Lung (tissue), 11 donors: ENCODE measurements at regions not wholly inside any gene's neighbourhood (a gene's known extent, or its start where the extent isn't known, plus 50 kb on each side); places are given as distances from the start of the nearest gene placed in this dataset.

Source experiments
- ATAC-seq: fragments of 200-7000 bp; cut with Tn5 transposase; one replicate; pipeline ENCODE4 v1.9.1; 2020; ENCODE audit warnings: moderate number of reproducible peaks; ENCODE audit not compliant: insufficient read depth, low FRiP score
- DNase-seq, 3 donors: peaks; one replicate each; pipeline ENCODE4 v3.0.0-alpha.2; 2013 to 2017
- H3K27ac ChIP-seq, 2 donors: one replicate each; pipeline ENCODE4 v1.5.1; 2013; ENCODE audit warnings: mild to moderate bottlenecking in 2 of 2, moderate library complexity in 2 of 2, control low read depth in 1 of 2, inconsistent platforms in 1 of 2, low read depth in 1 of 2, low read length in 1 of 2
- H3K27me3 ChIP-seq, 3 donors: one replicate each; pipeline ENCODE4 v1.5.1; 2013; ENCODE audit warnings: low read length in 2 of 3; ENCODE audit not compliant: control insufficient read depth in 3 of 3, insufficient read depth in 3 of 3
- H3K36me3 ChIP-seq, 4 donors: one replicate each; pipeline ENCODE4 v1.5.1; 2013; ENCODE audit warnings: low read length in 4 of 4, mild to moderate bottlenecking in 1 of 4, moderate library complexity in 1 of 4; ENCODE audit not compliant: control insufficient read depth in 4 of 4, insufficient read depth in 4 of 4
- H3K4me1 ChIP-seq, 5 donors: one replicate each; pipeline ENCODE4 v1.5.1; 2013; ENCODE audit warnings: low read length in 5 of 5, mild to moderate bottlenecking in 2 of 5, moderate library complexity in 1 of 5; ENCODE audit not compliant: control insufficient read depth in 5 of 5, insufficient read depth in 5 of 5
- H3K4me3 ChIP-seq: one replicate; pipeline ENCODE4 v1.5.1; 2013; ENCODE audit warnings: mild to moderate bottlenecking, control low read depth, moderate library complexity
- H3K9ac ChIP-seq, 2 donors: one replicate each; pipeline ENCODE4 v1.5.1; 2013; ENCODE audit warnings: low read length in 2 of 2, control low read depth in 1 of 2; ENCODE audit not compliant: insufficient read depth in 1 of 2
- H3K9me3 ChIP-seq, 4 donors: one replicate each; pipeline ENCODE4 v1.5.1; 2013; ENCODE audit warnings: low read length in 3 of 4, mild to moderate bottlenecking in 1 of 4, moderate library complexity in 1 of 4; ENCODE audit not compliant: control insufficient read depth in 4 of 4, insufficient read depth in 3 of 4
- WGBS, 2 donors: extraction: QIAGEN DNeasy Blood & Tissue Kit; methylation state at CpG; one replicate each; pipeline ENCODE4 v1.1.7; 2013; 5-methylcytosine and 5-hydroxymethylcytosine counted together
- TF ChIP-seq, protein P1 (sequence below): IDR thresholded peaks from 2 replicates; pipeline ENCODE4 v1.5.1; 2012; ENCODE audit warnings: mild to moderate bottlenecking; ENCODE audit errors: control extremely low read depth, extremely low read depth
- donor health status: control.
- donor health status: control.
- donor health status: Bipolar disorder and iron deficiency.
- donor health status: healthy.
- donor health status: DM: yes; HTN: yes; CAD: no.

DNA sequence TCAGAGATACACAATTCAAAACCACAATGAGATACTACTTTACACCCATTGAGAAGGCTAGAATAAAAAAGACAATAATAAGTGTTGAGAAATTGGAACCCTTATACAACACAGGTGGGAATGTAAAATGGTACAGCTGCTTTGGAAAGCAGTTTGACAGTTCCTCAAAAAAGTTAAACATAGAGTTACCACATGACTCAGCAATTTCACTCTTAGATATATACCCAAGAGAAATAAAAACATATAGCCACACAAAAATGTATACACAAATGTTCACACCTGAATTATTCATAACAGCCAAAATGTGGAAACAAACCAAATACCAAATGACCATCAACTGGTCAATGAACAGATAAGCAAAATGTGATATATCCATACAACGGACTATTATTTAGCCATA lies 161.1 kb upstream of the PLN start:
- no peaks in the 10 kb centered on the region for H3K4me1 ChIP-seq
- H3K4me3 ChIP-seq: no peak overlapping the region
- H3K9ac ChIP-seq: no peak overlapping the region
- ATAC-seq: no peak
- TF ChIP-seq, protein P1, sequence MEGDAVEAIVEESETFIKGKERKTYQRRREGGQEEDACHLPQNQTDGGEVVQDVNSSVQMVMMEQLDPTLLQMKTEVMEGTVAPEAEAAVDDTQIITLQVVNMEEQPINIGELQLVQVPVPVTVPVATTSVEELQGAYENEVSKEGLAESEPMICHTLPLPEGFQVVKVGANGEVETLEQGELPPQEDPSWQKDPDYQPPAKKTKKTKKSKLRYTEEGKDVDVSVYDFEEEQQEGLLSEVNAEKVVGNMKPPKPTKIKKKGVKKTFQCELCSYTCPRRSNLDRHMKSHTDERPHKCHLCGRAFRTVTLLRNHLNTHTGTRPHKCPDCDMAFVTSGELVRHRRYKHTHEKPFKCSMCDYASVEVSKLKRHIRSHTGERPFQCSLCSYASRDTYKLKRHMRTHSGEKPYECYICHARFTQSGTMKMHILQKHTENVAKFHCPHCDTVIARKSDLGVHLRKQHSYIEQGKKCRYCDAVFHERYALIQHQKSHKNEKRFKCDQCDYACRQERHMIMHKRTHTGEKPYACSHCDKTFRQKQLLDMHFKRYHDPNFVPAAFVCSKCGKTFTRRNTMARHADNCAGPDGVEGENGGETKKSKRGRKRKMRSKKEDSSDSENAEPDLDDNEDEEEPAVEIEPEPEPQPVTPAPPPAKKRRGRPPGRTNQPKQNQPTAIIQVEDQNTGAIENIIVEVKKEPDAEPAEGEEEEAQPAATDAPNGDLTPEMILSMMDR: no peak
- H3K9me3 ChIP-seq: no peaks in the 10 kb centered on the region
- no peak for DNase-seq
- no peak overlapping the region for H3K27ac ChIP-seq
- no peaks in the 10 kb centered on the region for H3K36me3 ChIP-seq
- 96 to 100% methylated on average over 1 of the region's 1 CpG for WGBS, 2 donors
- H3K27me3 ChIP-seq: no peaks in the 10 kb centered on the region

DNA sequence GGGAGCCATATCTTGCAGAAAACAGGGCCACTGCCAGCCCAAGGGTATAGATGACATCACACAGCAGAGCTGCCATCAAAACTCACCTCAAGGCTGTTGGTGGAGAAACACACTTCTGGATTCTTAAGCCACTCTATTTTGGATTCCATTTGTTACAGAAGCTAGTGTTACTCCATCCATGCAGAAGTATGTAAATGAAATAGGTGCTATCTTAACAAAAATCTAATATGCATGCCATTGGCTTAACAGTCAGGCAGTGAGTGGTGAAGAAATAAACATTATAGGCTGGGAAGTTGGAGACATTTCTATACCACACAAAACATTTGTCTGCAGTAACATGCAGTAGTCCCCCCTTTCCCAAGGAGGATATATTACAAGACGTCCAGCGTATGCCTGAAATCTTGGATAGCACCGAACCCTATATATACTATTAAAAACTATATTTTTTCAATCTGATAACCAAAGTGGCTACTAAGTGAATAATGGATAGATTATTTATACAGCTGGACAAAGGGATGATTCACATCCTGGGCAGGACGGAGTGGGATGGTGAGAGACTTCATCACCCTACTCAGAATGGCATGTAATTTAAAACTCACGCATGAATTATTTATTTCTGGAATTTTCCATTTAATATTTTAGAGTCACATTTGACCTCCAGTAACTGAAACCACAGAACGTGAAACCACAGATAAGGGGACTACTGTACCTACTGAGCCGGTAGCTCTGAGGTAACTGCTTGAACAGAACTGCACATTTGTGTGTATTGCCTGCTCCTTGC lies 160.0 kb upstream of the PLN start:
- H3K4me1 ChIP-seq: no peaks in the 10 kb centered on the region
- H3K27me3 ChIP-seq: no peaks in the 10 kb centered on the region
- no peak overlapping the region for H3K9ac ChIP-seq
- TF ChIP-seq, protein P1: no peak
- no peaks in the 10 kb centered on the region for H3K36me3 ChIP-seq
- 59 to 65% methylated on average over 7 of the region's 7 CpGs for WGBS, 2 donors
- no peak overlapping the region for H3K27ac ChIP-seq
- no peaks in the 10 kb centered on the region for H3K9me3 ChIP-seq
- no peak for DNase-seq
- H3K4me3 ChIP-seq: no peak overlapping the region
- no peak for ATAC-seq

DNA sequence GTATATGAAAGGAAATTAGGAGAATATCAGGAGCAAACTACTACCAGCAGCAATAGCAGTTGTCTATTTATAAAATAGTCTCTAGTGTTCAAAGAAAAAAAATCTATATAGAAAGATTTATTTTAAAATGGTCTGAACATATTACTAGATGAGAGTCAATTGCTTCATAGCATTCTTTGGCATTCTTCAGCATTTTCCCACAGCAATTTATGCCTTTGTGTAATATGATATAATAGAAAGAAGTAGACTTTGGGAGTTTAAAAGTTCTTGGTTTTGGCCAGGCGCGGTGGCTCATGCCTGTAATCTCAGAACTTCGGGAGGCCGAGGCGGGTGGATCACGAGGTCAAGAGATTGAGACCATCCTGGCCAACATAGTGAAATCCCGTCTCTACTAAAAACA lies 157.0 kb upstream of the PLN start:
- H3K27ac ChIP-seq: no peak overlapping the region
- TF ChIP-seq, protein P1: no peak
- WGBS, 2 donors: 96 to 97% methylated on average over 7 of the region's 7 CpGs
- no peak overlapping the region for H3K4me3 ChIP-seq
- no peaks in the 10 kb centered on the region for H3K27me3 ChIP-seq
- no peaks in the 10 kb centered on the region for H3K36me3 ChIP-seq
- H3K9me3 ChIP-seq: no peaks in the 10 kb centered on the region
- H3K9ac ChIP-seq: no peak overlapping the region
- no peak for ATAC-seq
- H3K4me1 ChIP-seq: no peaks in the 10 kb centered on the region
- no peak for DNase-seq

DNA sequence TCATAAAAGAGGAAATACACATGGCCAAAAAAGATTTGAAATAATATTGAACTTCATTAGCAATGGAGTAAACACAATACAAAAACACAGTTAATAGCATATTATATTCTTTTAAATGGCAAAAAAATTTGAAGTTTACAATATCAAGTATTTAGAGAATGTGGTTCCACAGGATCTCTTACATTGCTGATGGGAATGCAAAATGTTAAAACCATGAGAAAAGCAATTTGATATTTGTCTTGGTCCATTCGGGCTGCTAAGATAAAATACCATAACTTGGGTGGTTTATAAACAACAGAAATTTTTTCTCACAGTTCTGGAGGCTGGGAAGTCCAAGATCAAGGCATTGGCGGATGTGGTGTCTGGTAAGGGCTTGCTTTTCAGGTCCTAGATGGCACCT lies 154.0 kb upstream of the PLN start:
- no peak overlapping the region for H3K4me3 ChIP-seq
- TF ChIP-seq, protein P1: no peak
- H3K4me1 ChIP-seq: peaks cover 0 to 10% (median 0%) of the 10 kb centered on the region in 5 donors
- H3K27ac ChIP-seq: no peak overlapping the region
- H3K27me3 ChIP-seq: no peaks in the 10 kb centered on the region
- H3K9ac ChIP-seq: no peak overlapping the region
- no peak for ATAC-seq
- no peak for DNase-seq
- H3K36me3 ChIP-seq: no peaks in the 10 kb centered on the region
- no peaks in the 10 kb centered on the region for H3K9me3 ChIP-seq
- WGBS, 2 donors: 75 to 83% methylated on average over 2 of the region's 2 CpGs
